ENCODE measurements at regions not wholly inside any gene's neighbourhood (a gene's known extent, or its start where the extent isn't known, plus 50 kb on each side); places are given as distances from the start of the nearest gene placed in this dataset.
"Not testable (repeated sequence)": the region's sequence is repeated elsewhere in the genome, so short reads cannot be mapped to it uniquely, and the experiment has no call there.

GRCh38 chr4:67412153-67412712 is 133.1 kb downstream of the CENPC start:
- not testable (repeated sequence) for DNase-seq

- DNase-seq: no peak
Measured at GRCh38 chr4:67403342-67403741, 142.0 kb downstream of the CENPC start.

GRCh38 chr4:67401902-67402301 is 143.4 kb downstream of the CENPC start:
- DNase-seq: no peak

GRCh38 chr4:67397931-67398330 is 147.4 kb downstream of the CENPC start:
- no peak for DNase-seq

GRCh38 chr4:67397031-67397430 is 148.3 kb downstream of the CENPC start:
- no peak for DNase-seq

- DNase-seq: no peak
Measured at GRCh38 chr4:67396008-67396407, 149.3 kb downstream of the CENPC start.

- DNase-seq: no peak
Measured at GRCh38 chr4:67394879-67395278, 150.4 kb downstream of the CENPC start.

- DNase-seq: peak; percentile 6
Measured at GRCh38 chr4:67393699-67394281, 151.5 kb downstream of the CENPC start.

- DNase-seq: no peak
Measured at GRCh38 chr4:67393007-67393406, 152.3 kb downstream of the CENPC start.

GRCh38 chr4:67381406-67381804 is 163.9 kb downstream of the CENPC start:
- not testable (repeated sequence) for DNase-seq

GRCh38 chr4:67380702-67381405 is 164.4 kb downstream of the CENPC start:
- not testable (repeated sequence) for DNase-seq

- no peak for DNase-seq
Measured at GRCh38 chr4:67380154-67380553, 165.1 kb downstream of the CENPC start.

GRCh38 chr4:67375291-67375690 is 170.0 kb downstream of the CENPC start:
- DNase-seq: no peak

- no peak for DNase-seq
Measured at GRCh38 chr4:67371615-67372014, 173.7 kb downstream of the CENPC start.

GRCh38 chr4:67366311-67366861 is 178.9 kb downstream of the CENPC start:
- DNase-seq: no peak

- no peak for DNase-seq
Measured at GRCh38 chr4:67365661-67366245, 179.6 kb downstream of the CENPC start.

- DNase-seq: no peak
Measured at GRCh38 chr4:67355806-67356205, 189.5 kb downstream of the CENPC start.

- no peak for DNase-seq
Measured at GRCh38 chr4:67346654-67347053, 198.6 kb downstream of the CENPC start.

GRCh38 chr4:67344594-67345380 is 200.5 kb downstream of the CENPC start:
- no peak for DNase-seq

- no peak for DNase-seq
Measured at GRCh38 chr4:67343199-67343598, 202.1 kb downstream of the CENPC start.

- no peak for DNase-seq
Measured at GRCh38 chr4:67342291-67342690, 203.0 kb downstream of the CENPC start.

GRCh38 chr4:67333664-67334063 is 211.6 kb downstream of the CENPC start:
- DNase-seq: no peak

- peak; percentile 2 for DNase-seq
Measured at GRCh38 chr4:67332627-67333026, 212.7 kb downstream of the CENPC start.

All from activated CD4-positive, alpha-beta T cell treated with anti-CD3 and anti-CD28 coated beads for 48 hours (primary cell).